DND-41 (cell line): ENCODE measurements at regions not wholly inside any gene's neighbourhood (a gene's known extent, or its start where the extent isn't known, plus 50 kb on each side); places are given as distances from the start of the nearest gene placed in this dataset.

Experiments
- CTCF ChIP-seq: IDR thresholded peaks from 2 replicates; pipeline ENCODE4 v1.5.1; 2012; ENCODE audit warnings: borderline replicate concordance, low read length, moderate library complexity, mild to moderate bottlenecking; ENCODE audit not compliant: poor library complexity, severe bottlenecking; ENCODE audit errors: extremely low read depth
- EZH2 ChIP-seq: IDR thresholded peaks from 3 replicates; pipeline ENCODE4 v1.6.1; 2012; ENCODE audit warnings: borderline replicate concordance, low read depth, mild to moderate bottlenecking, moderate library complexity, low read length, inconsistent platforms; ENCODE audit not compliant: severe bottlenecking

GRCh38 chr9:2288309-2288708 is 273.2 kb downstream of the SMARCA2 start:
- TF ChIP-seq CTCF = no peak
- no peak for TF ChIP-seq EZH2
